Type B pancreatic cell (in vitro differentiated cells): ENCODE measurements at regions not wholly inside any gene's neighbourhood (a gene's known extent, or its start where the extent isn't known, plus 50 kb on each side); places are given as distances from the start of the nearest gene placed in this dataset.
A peak's percentile ranks its signal among the peaks of the same experiment; 100 is the strongest.

Source experiments
- DNase-seq: peaks from one replicate; pipeline ENCODE4 v3.0.0; 2021; ENCODE audit warnings: mixed read lengths; ENCODE audit not compliant: unreplicated experiment; ENCODE audit errors: extremely low spot score
- H3K27ac Mint-ChIP-seq: 2 replicates; pipeline ENCODE4 v1.8.0; 2021; ENCODE audit warnings: mild to moderate bottlenecking, mixed read lengths
- H3K27me3 Mint-ChIP-seq: 2 replicates; pipeline ENCODE4 v1.8.0; 2021; ENCODE audit warnings: mixed read lengths
- H3K36me3 Mint-ChIP-seq: 2 replicates; pipeline ENCODE4 v1.8.0; 2021; ENCODE audit warnings: mixed read lengths
- H3K4me1 Mint-ChIP-seq: one replicate; pipeline ENCODE4 v1.8.0; 2021; ENCODE audit warnings: mixed read lengths; ENCODE audit not compliant: unreplicated experiment
- H3K4me3 Mint-ChIP-seq: 2 replicates; pipeline ENCODE4 v1.8.0; 2021; ENCODE audit warnings: mild to moderate bottlenecking, mixed read lengths
- H3K9me3 Mint-ChIP-seq: 2 replicates; pipeline ENCODE4 v1.8.0; 2021; ENCODE audit warnings: mixed read lengths
- TF ChIP-seq, protein P1 (sequence below): fragments of 200-600 bp; sonication (generic); conservative IDR thresholded peaks from 2 replicates; pipeline ENCODE4 v1.5.0; 2021; ENCODE audit warnings: antibody characterized with exemption, mild to moderate bottlenecking

DNA sequence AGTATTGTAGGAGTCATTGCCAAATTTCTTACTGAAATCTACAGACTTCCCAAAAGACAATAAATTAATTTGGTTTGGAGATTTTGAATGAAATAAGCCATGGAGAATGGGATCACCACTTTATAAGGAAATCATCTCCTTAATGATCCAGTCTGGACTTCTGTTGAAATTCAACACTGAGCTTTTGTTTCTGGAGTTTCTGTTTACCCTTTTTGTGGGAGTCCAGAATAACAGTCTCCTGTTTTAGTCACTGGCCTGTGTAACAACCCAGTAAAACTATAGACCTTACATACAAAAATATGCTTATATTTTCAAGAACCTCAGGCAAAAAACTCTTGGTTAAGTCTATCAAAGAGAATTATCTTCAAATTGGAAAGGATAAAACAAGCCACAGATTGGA lies 321.7 kb upstream of the PLET1 start:
- DNase-seq: no peak
- Mint-ChIP-seq H3K4me1 (peaks cover 13% of the 10 kb centered on the region), H3K27me3 (peaks cover 4% of the 10 kb centered on the region), H3K4me3 (no peak overlapping the region), H3K36me3 (no peaks in the 10 kb centered on the region), H3K27ac (no peak overlapping the region), H3K9me3 (no peaks in the 10 kb centered on the region)
- TF ChIP-seq, protein P1, sequence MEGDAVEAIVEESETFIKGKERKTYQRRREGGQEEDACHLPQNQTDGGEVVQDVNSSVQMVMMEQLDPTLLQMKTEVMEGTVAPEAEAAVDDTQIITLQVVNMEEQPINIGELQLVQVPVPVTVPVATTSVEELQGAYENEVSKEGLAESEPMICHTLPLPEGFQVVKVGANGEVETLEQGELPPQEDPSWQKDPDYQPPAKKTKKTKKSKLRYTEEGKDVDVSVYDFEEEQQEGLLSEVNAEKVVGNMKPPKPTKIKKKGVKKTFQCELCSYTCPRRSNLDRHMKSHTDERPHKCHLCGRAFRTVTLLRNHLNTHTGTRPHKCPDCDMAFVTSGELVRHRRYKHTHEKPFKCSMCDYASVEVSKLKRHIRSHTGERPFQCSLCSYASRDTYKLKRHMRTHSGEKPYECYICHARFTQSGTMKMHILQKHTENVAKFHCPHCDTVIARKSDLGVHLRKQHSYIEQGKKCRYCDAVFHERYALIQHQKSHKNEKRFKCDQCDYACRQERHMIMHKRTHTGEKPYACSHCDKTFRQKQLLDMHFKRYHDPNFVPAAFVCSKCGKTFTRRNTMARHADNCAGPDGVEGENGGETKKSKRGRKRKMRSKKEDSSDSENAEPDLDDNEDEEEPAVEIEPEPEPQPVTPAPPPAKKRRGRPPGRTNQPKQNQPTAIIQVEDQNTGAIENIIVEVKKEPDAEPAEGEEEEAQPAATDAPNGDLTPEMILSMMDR: no peak

DNA sequence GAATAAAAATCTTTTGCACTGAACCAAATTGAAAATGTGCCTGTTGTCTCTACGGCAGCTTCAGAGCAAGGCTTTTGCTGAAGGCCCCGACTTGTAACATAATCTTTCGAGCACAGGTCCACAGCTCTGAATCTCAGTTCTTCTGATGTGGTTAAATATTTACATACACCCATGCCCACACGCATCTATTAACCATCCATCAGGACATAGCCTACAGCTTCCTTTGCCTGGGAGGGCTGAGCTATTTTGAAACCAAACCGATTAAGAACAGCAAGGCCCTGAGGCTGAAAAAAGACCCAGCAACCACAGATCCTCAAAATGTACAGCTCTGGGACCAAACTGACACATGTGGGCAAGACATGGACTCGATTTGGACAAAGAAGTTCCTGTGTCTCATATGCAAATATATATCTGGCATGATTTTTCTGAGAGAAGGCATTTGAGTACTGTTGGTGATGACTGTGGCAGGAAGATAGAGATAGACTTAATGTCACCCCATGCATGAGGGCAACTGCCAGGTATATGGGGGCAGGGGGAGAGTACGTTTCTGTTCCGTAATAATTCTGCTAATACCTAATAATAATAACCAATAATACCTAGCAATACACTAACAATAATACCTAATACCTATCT lies 322.7 kb upstream of the PLET1 start:
- H3K36me3 Mint-ChIP-seq: no peaks in the 10 kb centered on the region
- DNase-seq: no peak
- peaks cover 21% of the 10 kb centered on the region for H3K4me1 Mint-ChIP-seq
- no peak overlapping the region for H3K4me3 Mint-ChIP-seq
- TF ChIP-seq, protein P1: no peak
- H3K9me3 Mint-ChIP-seq: no peaks in the 10 kb centered on the region
- H3K27me3 Mint-ChIP-seq: peaks cover 8% of the 10 kb centered on the region
- no peak overlapping the region for H3K27ac Mint-ChIP-seq

DNA sequence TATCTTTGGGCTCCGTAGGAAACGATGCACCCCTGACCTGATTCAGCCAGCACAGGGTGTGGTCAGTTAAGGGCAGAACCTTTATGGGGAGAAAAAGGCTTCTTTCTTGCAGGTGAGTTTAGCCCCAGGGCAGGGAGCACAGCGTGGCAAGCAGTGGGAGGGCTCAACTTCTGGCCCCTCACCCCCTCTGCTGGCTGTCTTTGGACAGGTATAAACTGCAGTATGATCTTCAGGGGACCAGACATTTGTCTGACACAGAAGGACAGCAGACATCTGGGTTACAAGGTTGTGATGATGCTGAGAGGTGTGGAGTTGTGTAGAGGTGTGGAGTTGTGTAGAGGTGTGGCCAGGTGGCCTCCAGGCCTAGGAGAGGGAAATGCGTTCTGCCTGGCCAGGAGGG lies 324.0 kb upstream of the PLET1 start:
- no peak for DNase-seq
- Mint-ChIP-seq H3K9me3 (no peaks in the 10 kb centered on the region), H3K4me1 (peaks cover 31% of the 10 kb centered on the region), H3K36me3 (no peaks in the 10 kb centered on the region), H3K27ac (no peak overlapping the region), H3K27me3 (peaks cover 8% of the 10 kb centered on the region), H3K4me3 (no peak overlapping the region)
- TF ChIP-seq, protein P1: peak; percentile 52

DNA sequence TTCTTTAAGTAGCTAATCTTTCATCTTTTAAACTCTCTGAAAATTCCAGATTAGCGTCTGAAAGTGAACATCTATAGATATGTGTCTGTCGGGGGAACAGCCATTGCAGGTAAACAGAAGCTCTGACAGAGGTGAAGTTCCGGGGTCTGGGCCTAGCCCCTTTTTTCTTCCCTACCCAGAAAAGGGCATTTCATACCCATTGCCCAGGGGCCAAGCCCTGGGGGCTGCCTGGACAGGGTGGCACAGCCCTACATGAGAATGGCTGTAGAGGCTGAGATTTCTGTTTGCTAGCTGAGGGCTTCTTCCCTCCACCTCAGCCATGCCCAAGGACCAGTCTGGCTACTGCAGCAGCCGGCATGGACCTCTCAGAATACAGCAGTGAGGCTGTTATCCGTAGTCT lies 327.0 kb upstream of the PLET1 start:
- H3K27me3 Mint-ChIP-seq: peaks cover 5% of the 10 kb centered on the region
- H3K27ac Mint-ChIP-seq: no peak overlapping the region
- DNase-seq: no peak
- H3K36me3 Mint-ChIP-seq: no peaks in the 10 kb centered on the region
- TF ChIP-seq, protein P1: no peak
- no peaks in the 10 kb centered on the region for H3K9me3 Mint-ChIP-seq
- H3K4me3 Mint-ChIP-seq: no peak overlapping the region
- peaks cover 40% of the 10 kb centered on the region for H3K4me1 Mint-ChIP-seq

DNA sequence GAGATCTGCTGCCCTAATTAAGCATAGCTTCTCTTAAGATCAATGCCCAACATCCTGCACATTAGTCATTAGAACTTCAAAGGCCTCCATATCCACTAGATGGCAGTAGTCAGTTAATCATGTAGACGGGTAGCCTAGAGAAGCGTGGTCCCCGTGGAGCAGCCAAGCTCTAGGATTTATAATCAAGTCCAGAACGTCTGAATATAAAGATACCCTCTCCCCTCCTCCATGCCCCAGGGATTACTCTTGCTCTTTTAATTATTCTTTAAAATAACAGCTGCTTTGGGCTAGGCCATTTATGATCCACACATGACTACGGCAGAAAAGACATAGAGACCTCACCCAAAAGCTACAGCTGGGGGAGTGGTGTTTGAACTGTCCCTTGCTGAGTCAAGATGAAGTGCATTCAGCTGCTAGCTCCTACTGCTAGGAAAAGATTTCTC lies 327.6 kb upstream of the PLET1 start:
- H3K4me3 Mint-ChIP-seq: no peak overlapping the region
- no peak overlapping the region for H3K27ac Mint-ChIP-seq
- H3K36me3 Mint-ChIP-seq: no peaks in the 10 kb centered on the region
- peaks cover 8% of the 10 kb centered on the region for H3K27me3 Mint-ChIP-seq
- H3K9me3 Mint-ChIP-seq: no peaks in the 10 kb centered on the region
- TF ChIP-seq, protein P1: peak; percentile 86
- DNase-seq: no peak
- peaks cover 40% of the 10 kb centered on the region for H3K4me1 Mint-ChIP-seq
